Caco-2 (cell line): ENCODE measurements at regions not wholly inside any gene's neighbourhood (a gene's known extent, or its start where the extent isn't known, plus 50 kb on each side); places are given as distances from the start of the nearest gene placed in this dataset.

Experiments used
- BruUV-seq: library from RNA; stranded (reverse); fragments of 400-500 nt; replicated peaks from 2 replicates; lab custom pipeline; 2021; lab: Mats Ljungman, UMichigan
- CTCF ChIA-PET: fragments of 300-600 bp; sonication (Branson Sonifier 250); formaldehyde crosslinking; loops from one replicate; lab custom pipeline; 2022; ENCODE audit warnings: antibody characterized with exemption; lab: Charles Lee
- POLR2A ChIA-PET: fragments of 300-600 bp; sonication (Branson Sonifier 250); formaldehyde crosslinking; loops from one replicate; lab custom pipeline; 2022; ENCODE audit warnings: antibody characterized with exemption; lab: Charles Lee
- DNase-seq, 2 experiments: peaks; one replicate each; pipeline versions ENCODE4 v3.0.0 to v3.0.0-alpha.2; 2020 to 2022
- H3K27me3 ChIP-seq: replicated peaks from 2 replicates; pipeline ENCODE4 v1.6.0; 2011; ENCODE audit warnings: low read length; ENCODE audit not compliant: control insufficient read depth, insufficient read depth
- H3K36me3 ChIP-seq: 2 replicates; pipeline ENCODE4 v1.5.1; 2011; ENCODE audit warnings: low read length; ENCODE audit not compliant: control insufficient read depth, insufficient read depth
- H3K4me1 ChIP-seq: fragments of 250-450 bp; sonication (Bioruptor Pico); 2 replicates; pipeline ENCODE4 v1.5.1; 2020; ENCODE audit warnings: mild to moderate bottlenecking
- H3K4me3 ChIP-seq: 2 replicates; pipeline ENCODE4 v1.5.1; 2011; ENCODE audit warnings: low read depth, mild to moderate bottlenecking, control low read depth, low read length
- H3K9me3 ChIP-seq: fragments of 250-450 bp; sonication (Bioruptor Pico); 2 replicates; pipeline ENCODE4 v1.5.1; 2020; ENCODE audit warnings: mild to moderate bottlenecking, moderate library complexity
- H3K27ac Mint-ChIP-seq: one replicate; pipeline ENCODE4 v1.8.0; 2022; ENCODE audit warnings: mixed read lengths; ENCODE audit not compliant: unreplicated experiment
- H3K27me3 Mint-ChIP-seq: one replicate; pipeline ENCODE4 v1.8.0; 2022; ENCODE audit warnings: mixed read lengths; ENCODE audit not compliant: insufficient read depth, unreplicated experiment
- H3K36me3 Mint-ChIP-seq: one replicate; pipeline ENCODE4 v1.8.0; 2022; ENCODE audit warnings: mild to moderate bottlenecking, mixed read lengths; ENCODE audit not compliant: insufficient read depth, unreplicated experiment
- H3K4me1 Mint-ChIP-seq: one replicate; pipeline ENCODE4 v1.8.0; 2022; ENCODE audit warnings: low read depth, mixed read lengths; ENCODE audit not compliant: unreplicated experiment
- H3K4me3 Mint-ChIP-seq: one replicate; pipeline ENCODE4 v1.8.0; 2022; ENCODE audit warnings: mild to moderate bottlenecking, moderate library complexity, mixed read lengths; ENCODE audit not compliant: unreplicated experiment
- H3K9me3 Mint-ChIP-seq: one replicate; pipeline ENCODE4 v1.8.0; 2022; ENCODE audit warnings: mixed read lengths; ENCODE audit not compliant: unreplicated experiment
- CTCF ChIP-seq, 2 experiments: fragments of 200-600 bp in 1 of 2; IDR thresholded peaks; 1 replicate in 1 of 2; 2 replicates in 1 of 2; pipeline versions ENCODE4 v1.5.1 to v1.8.0; 2011 to 2022; ENCODE audit warnings: antibody characterized with exemption in 1 of 2, control low read depth in 1 of 2, inconsistent platforms in 1 of 2, low read depth in 1 of 2, low read length in 1 of 2, mild to moderate bottlenecking in 1 of 2, moderate library complexity in 1 of 2; ENCODE audit not compliant: insufficient read depth in 1 of 2, severe bottlenecking in 1 of 2, unreplicated experiment in 1 of 2
- intact Hi-C: fragments of 100-400 bp; cut with micrococcal nuclease; formaldehyde crosslinking; loops from one replicate; pipeline ENCODE4 v1.10.0; 2022; ENCODE audit not compliant: unreplicated experiment

- H3K4me1 Mint-ChIP-seq, result no peaks in the 10 kb centered on the region
- TF ChIP-seq CTCF (IDR thresholded peaks at IDR 0.05; ENCODE audit: insufficient read depth in 1 of 2, low read depth in 1 of 2, low read length in 1 of 2, severe bottlenecking in 1 of 2, unreplicated experiment in 1 of 2), result no peak
- H3K9me3 Mint-ChIP-seq, result no peaks in the 10 kb centered on the region
Measured at GRCh38 chr6:115554060-115554459, 506.6 kb downstream of the FRK start.

GRCh38 chr6:115551527-115551926 lies 509.2 kb downstream of the FRK start:
- intact Hi-C loops, result no loop called here
- no TSS peak for BruUV-seq
- DNase-seq, result no peak
- Histone ChIP-seq H3K4me3 (no peak overlapping the region), H3K4me1 (no peaks in the 10 kb centered on the region), H3K9me3 (no peaks in the 10 kb centered on the region), H3K36me3 (no peaks in the 10 kb centered on the region), H3K27me3 (no peaks in the 10 kb centered on the region)
- Mint-ChIP-seq H3K4me1 (no peaks in the 10 kb centered on the region), H3K36me3 (no peaks in the 10 kb centered on the region), H3K4me3 (no peak overlapping the region), H3K27ac (no peak overlapping the region), H3K9me3 (no peaks in the 10 kb centered on the region), H3K27me3 (peaks cover 8% of the 10 kb centered on the region)
- CTCF ChIA-PET, result no interaction called here
- POLR2A ChIA-PET, result no interaction called here
- TF ChIP-seq CTCF (IDR thresholded peaks at IDR 0.05; ENCODE audit: insufficient read depth in 1 of 2, low read depth in 1 of 2, low read length in 1 of 2, severe bottlenecking in 1 of 2, unreplicated experiment in 1 of 2), result no peak

More at GRCh38 chr6:115554060-115554459, 506.6 kb downstream of the FRK start:
- no peak for DNase-seq
- Histone ChIP-seq H3K27me3 (no peaks in the 10 kb centered on the region), H3K4me1 (no peaks in the 10 kb centered on the region), H3K4me3 (no peak overlapping the region), H3K36me3 (no peaks in the 10 kb centered on the region), H3K9me3 (no peaks in the 10 kb centered on the region)
- H3K27me3 Mint-ChIP-seq, result peaks cover 4% of the 10 kb centered on the region
- H3K4me3 Mint-ChIP-seq, result no peak overlapping the region
- CTCF ChIA-PET, result no interaction called here
- POLR2A ChIA-PET, result no interaction called here
- no TSS peak for BruUV-seq
- H3K27ac Mint-ChIP-seq, result no peak overlapping the region
- no peaks in the 10 kb centered on the region for H3K36me3 Mint-ChIP-seq
- intact Hi-C loops, result no loop called here

GRCh38 chr6:115545672-115545986 lies 515.1 kb downstream of the FRK start:
- no TSS peak for BruUV-seq
- ChIA-PET POLR2A (no interaction called here), CTCF (no interaction called here)
- TF ChIP-seq CTCF (IDR thresholded peaks at IDR 0.05; ENCODE audit: insufficient read depth in 1 of 2, low read depth in 1 of 2, low read length in 1 of 2, severe bottlenecking in 1 of 2, unreplicated experiment in 1 of 2), result no peak
- Mint-ChIP-seq H3K27me3 (peaks cover 5% of the 10 kb centered on the region), H3K4me1 (no peaks in the 10 kb centered on the region), H3K36me3 (no peaks in the 10 kb centered on the region), H3K4me3 (no peak overlapping the region), H3K27ac (no peak overlapping the region), H3K9me3 (no peaks in the 10 kb centered on the region)
- no peaks in the 10 kb centered on the region for H3K36me3 ChIP-seq
- no peaks in the 10 kb centered on the region for H3K9me3 ChIP-seq
- intact Hi-C loops, result loop anchor here (2.0 kb wide), 1 partner anchor 795 kb away; no protein-coding TSS in a partner anchor
- H3K27me3 ChIP-seq, result no peaks in the 10 kb centered on the region
- no peak for DNase-seq
- H3K4me3 ChIP-seq, result peak overlapping the region; percentile 9; the same call in 1 of the 2 replicates
- no peaks in the 10 kb centered on the region for H3K4me1 ChIP-seq
